Panc1 (cell line): ENCODE measurements at regions not wholly inside any gene's neighbourhood (a gene's known extent, or its start where the extent isn't known, plus 50 kb on each side); places are given as distances from the start of the nearest gene placed in this dataset.

Experiments used
- CTCF ChIP-seq: fragments of 450-650 bp; IDR thresholded peaks from 2 replicates; pipeline ENCODE4 v1.5.1; 2017; ENCODE audit warnings: mild to moderate bottlenecking
- POLR2AphosphoS5 ChIP-seq: IDR thresholded peaks from 2 replicates; pipeline ENCODE4 v1.6.1; 2012; ENCODE audit warnings: mild to moderate bottlenecking, low read depth, low read length, moderate library complexity
- REST ChIP-seq, 2 experiments: IDR thresholded peaks; 2 replicates each; pipeline ENCODE4 v1.6.1; 2011 to 2012; ENCODE audit warnings: low read depth in 2 of 2, control low read depth in 1 of 2, low read length in 1 of 2, mild to moderate bottlenecking in 1 of 2, moderate library complexity in 1 of 2; ENCODE audit not compliant: insufficient read depth in 1 of 2
- TCF7L2 ChIP-seq: IDR thresholded peaks from 2 replicates; pipeline ENCODE4 v1.6.1; 2011; ENCODE audit warnings: mild to moderate bottlenecking, low read depth, low read length, inconsistent platforms

DNA sequence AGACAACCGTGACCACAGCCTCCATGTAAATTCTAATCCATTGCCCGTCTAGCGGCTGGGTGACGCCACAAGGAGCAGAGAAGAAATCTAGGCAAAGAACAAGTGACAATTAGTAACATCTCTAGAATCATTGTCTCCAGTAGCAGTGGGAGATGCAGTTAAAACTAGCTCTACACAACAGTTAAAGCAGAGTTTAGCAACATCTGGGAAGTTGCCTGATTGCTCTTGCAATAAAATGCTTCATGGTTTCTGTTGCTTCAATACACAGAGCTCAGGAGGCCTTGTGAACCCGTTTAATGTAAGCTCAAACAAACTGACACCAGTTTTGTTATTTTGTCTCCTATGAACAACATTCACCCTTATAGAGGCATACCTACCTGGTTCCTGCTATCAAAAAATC lies 369.8 kb upstream of the PDE4D start:
- TF ChIP-seq CTCF, result no peak
- no peak for TF ChIP-seq POLR2AphosphoS5
- no peak for TF ChIP-seq REST (IDR thresholded peaks at IDR 0.05; ENCODE audit: insufficient read depth in 1 of 2, low read depth in 2 of 2, low read length in 1 of 2)
- TF ChIP-seq TCF7L2, result no peak
